Bronchial epithelial cell (primary cell): ENCODE measurements at regions not wholly inside any gene's neighbourhood (a gene's known extent, or its start where the extent isn't known, plus 50 kb on each side); places are given as distances from the start of the nearest gene placed in this dataset.

ENCODE experiments used
- DNase-seq: peaks from one replicate; pipeline ENCODE4 v3.0.0-alpha.2; 2010; ENCODE audit warnings: low read depth
- FAIRE-seq: peaks from 2 replicates; lab custom pipeline; 2011; peaks lifted over from hg19 to GRCh38; lab: Jason Lieb, UNC
- H3K27me3 ChIP-seq: 2 replicates; pipeline ENCODE4 v1.5.1; 2011; ENCODE audit warnings: low read length; ENCODE audit not compliant: control insufficient read depth, insufficient read depth
- H3K36me3 ChIP-seq: 2 replicates; pipeline ENCODE4 v1.5.1; 2011; ENCODE audit warnings: low read length; ENCODE audit not compliant: control insufficient read depth, insufficient read depth
- H3K4me3 ChIP-seq: 2 replicates; pipeline ENCODE4 v1.5.1; 2011; ENCODE audit warnings: mild to moderate bottlenecking, low read depth, low read length, control low read depth
- TF ChIP-seq, protein P1 (sequence below): IDR thresholded peaks from 2 replicates; pipeline ENCODE4 v1.5.1; 2011; ENCODE audit warnings: mild to moderate bottlenecking, moderate library complexity, low read length, control low read depth, inconsistent platforms; ENCODE audit not compliant: insufficient read depth, severe bottlenecking

DNA sequence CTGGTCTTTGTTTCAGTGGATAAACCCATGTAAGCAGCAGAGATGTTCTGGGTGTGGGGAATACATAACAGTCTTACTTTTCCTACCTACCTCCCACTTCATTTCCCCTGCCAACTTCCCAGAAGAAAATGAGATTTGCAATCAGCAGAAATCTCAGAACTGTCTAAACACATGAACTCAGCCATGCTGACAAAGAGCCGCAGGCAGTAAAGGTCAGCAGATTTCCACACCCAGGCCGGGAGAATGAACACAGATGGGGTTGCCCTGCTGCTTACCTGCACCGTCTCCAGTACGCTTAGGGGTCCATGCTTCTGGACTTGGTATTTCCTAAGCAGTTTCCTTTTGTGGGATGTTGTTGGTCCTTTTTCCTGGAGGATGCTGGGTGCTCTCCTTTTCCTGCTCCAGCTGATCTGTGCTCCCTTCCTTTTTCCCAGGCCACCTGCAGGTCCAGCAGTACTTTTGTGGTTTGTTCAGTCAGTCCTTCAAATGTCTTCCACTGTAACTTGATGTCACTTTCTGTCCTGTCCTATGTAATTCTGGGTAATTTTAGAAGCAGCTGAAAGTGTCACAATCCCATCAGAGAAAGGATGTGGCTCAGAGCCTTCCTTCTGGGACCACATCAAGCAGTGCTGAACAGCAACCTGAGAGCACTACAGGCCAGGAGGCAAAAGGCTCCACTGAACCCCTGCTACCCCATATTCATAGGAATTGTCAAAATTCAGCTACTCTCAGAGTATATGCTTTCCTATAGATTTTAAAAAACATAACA lies 129.0 kb downstream of the CEP57L1 start:
- TF ChIP-seq, protein P1, sequence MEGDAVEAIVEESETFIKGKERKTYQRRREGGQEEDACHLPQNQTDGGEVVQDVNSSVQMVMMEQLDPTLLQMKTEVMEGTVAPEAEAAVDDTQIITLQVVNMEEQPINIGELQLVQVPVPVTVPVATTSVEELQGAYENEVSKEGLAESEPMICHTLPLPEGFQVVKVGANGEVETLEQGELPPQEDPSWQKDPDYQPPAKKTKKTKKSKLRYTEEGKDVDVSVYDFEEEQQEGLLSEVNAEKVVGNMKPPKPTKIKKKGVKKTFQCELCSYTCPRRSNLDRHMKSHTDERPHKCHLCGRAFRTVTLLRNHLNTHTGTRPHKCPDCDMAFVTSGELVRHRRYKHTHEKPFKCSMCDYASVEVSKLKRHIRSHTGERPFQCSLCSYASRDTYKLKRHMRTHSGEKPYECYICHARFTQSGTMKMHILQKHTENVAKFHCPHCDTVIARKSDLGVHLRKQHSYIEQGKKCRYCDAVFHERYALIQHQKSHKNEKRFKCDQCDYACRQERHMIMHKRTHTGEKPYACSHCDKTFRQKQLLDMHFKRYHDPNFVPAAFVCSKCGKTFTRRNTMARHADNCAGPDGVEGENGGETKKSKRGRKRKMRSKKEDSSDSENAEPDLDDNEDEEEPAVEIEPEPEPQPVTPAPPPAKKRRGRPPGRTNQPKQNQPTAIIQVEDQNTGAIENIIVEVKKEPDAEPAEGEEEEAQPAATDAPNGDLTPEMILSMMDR: no peak
- Histone ChIP-seq H3K36me3 (no peaks in the 10 kb centered on the region), H3K4me3 (no peak overlapping the region), H3K27me3 (no peaks in the 10 kb centered on the region)
- FAIRE-seq (no peak), DNase-seq (no peak)

- DNase-seq (no peak), FAIRE-seq (no peak)
- TF ChIP-seq, protein P1: no peak
- Histone ChIP-seq H3K27me3 (peaks cover 2% of the 10 kb centered on the region), H3K4me3 (no peak overlapping the region), H3K36me3 (no peaks in the 10 kb centered on the region)
Measured at GRCh38 chr6:109222848-109223247, 127.5 kb downstream of the CEP57L1 start.

DNA sequence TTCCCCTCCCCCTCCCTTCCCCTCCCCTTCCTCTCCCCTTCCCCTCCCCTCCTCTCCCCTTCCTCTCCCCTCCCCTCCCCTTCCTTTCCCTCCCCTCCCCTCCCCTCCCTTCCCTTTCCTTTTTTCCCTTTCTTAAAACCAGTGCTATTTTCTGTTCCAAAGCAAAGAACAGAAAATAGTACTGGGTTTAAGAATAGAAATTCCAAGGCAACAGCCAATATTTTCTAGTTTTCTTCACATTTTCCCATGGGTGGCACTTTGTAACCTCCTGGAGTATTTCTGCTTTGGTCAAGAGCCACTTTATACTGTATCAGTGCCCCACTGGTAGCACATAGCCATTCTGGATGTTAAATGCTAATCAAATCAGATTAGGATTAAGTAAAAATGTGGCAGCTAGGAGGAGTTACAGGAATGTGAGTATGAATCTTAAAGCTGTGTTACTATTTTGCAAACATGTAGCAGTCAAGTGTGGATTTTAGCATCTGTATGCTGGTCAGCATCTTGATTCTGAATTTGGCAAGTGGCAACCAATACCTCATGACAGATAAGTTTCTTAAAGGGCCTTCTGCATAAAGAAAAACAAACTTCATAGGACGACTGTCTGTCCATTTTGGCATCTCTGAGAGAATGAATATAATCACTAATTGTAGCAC lies 126.4 kb downstream of the CEP57L1 start:
- Histone ChIP-seq H3K27me3 (peaks cover 2% of the 10 kb centered on the region), H3K4me3 (no peak overlapping the region), H3K36me3 (no peaks in the 10 kb centered on the region)
- TF ChIP-seq, protein P1: no peak
- DNase-seq (no peak), FAIRE-seq (no peak)
